AG09319 (cell line): ENCODE measurements at regions not wholly inside any gene's neighbourhood (a gene's known extent, or its start where the extent isn't known, plus 50 kb on each side); places are given as distances from the start of the nearest gene placed in this dataset.

Source experiments
- DNase-seq: peaks from one replicate; pipeline ENCODE4 v3.0.0-alpha.2; 2010; ENCODE audit warnings: low read depth; ENCODE audit errors: extremely low read depth
- TF ChIP-seq, protein P1 (sequence below): IDR thresholded peaks from 2 replicates; pipeline ENCODE4 v1.5.1; 2011; ENCODE audit warnings: low read depth, mild to moderate bottlenecking, inconsistent platforms, low read length, moderate library complexity

- TF ChIP-seq, protein P1, sequence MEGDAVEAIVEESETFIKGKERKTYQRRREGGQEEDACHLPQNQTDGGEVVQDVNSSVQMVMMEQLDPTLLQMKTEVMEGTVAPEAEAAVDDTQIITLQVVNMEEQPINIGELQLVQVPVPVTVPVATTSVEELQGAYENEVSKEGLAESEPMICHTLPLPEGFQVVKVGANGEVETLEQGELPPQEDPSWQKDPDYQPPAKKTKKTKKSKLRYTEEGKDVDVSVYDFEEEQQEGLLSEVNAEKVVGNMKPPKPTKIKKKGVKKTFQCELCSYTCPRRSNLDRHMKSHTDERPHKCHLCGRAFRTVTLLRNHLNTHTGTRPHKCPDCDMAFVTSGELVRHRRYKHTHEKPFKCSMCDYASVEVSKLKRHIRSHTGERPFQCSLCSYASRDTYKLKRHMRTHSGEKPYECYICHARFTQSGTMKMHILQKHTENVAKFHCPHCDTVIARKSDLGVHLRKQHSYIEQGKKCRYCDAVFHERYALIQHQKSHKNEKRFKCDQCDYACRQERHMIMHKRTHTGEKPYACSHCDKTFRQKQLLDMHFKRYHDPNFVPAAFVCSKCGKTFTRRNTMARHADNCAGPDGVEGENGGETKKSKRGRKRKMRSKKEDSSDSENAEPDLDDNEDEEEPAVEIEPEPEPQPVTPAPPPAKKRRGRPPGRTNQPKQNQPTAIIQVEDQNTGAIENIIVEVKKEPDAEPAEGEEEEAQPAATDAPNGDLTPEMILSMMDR, result no peak
- DNase-seq, result peak; percentile 5
Measured at GRCh38 chr13:109605846-109606245, 180.5 kb downstream of the IRS2 start.

DNA sequence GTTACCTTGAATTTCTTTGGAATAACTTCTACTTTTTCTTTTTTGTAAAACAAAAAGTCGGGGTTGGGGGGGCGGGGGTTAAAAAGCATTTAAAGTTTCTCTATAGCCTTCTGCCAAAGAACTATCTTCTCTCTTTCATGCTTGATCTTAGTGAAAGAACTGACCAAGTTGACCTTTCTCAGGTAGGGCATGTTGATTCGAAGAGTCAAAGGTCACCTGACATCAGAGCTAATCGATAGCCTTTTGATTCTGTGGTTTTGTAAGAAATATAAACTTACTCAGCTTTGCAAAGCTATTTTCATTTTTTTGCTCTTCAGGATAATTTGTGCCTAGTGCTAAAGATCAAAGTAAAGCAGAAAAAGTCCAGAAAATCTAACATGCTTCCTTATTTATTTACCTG, 181.5 kb downstream of the IRS2 start:
- TF ChIP-seq, protein P1, result no peak
- no peak for DNase-seq

DNA sequence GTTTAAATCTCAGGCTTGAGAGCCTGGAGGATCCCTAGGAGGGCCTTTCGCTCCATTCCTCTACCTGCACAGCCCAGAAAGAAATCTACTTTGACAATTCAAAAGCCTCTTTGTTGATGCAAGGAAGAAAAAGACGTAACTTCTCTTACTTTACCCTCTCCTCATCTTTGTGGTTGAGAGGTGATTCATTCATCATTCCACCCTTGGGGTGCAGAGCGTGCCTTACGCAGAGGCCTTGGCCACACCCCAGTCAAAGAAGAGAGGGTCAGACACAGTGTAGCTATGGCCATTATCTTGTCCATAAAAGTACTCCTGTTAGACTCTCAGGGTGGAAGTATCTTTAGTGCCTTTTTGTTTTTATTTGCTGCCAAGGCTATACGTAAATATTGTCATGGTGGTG, 184.0 kb downstream of the IRS2 start:
- TF ChIP-seq, protein P1, result no peak
- DNase-seq, result no peak

DNA sequence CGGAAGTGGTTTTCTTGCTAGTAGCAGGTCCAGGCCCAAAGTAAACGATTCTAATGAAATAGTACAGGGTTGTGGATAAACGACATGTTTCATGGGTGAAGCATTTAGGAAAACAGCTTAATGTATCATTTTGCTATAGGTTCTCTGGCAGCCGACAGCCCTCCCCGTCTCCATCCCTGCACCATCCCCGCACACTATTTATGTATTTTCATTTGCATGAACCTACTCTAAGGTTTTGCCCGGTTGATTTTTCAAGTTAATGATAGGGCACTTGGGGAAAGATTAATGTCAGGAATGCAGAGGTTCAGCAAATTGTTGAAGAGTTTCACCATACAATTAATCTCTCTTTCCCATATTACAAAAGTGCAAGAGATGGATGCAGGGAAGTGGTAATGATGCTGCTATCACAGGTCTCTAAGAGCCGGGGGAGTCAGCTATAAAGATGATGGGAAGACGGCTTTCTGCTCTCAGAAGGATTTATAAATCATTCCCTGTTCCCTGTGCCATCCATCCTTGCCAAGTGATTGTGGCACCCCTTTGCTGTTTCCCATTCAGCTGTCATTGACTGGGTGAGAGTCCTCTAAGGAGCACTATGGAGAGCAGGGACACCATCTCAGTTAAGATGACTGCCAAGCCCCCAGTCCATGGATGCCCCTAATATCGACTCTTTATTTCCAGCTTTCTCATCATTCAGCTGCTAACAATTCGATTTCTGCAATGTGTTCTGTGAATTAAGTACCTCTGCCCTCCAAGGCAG, 186.3 kb downstream of the IRS2 start:
- no peak for DNase-seq
- TF ChIP-seq, protein P1, result no peak

- TF ChIP-seq, protein P1, result no peak
- peak; percentile 22 for DNase-seq
Measured at GRCh38 chr13:109595471-109595870, 190.9 kb downstream of the IRS2 start.

DNA sequence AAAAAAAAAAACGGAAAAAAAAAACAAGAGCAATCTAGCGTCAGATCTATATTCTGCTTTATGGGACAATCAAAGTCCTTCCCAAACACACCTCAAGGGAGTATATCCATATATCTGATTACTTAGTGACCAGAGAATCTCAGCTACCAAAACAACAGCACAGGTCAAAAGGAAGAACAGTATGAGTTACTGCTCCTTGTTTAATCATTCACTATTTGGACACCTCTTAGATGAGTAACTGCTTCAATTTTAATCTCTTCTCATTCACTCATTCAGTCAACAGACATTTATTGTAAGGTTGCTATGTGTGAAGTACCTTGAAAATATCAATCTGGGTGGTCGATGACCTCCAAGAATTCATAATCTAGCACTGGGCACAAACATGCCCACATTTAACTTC, 193.2 kb downstream of the IRS2 start:
- TF ChIP-seq, protein P1, result no peak
- DNase-seq, result no peak

GRCh38 chr13:109592770-109593169, 193.6 kb downstream of the IRS2 start:
- DNase-seq, result no peak
- TF ChIP-seq, protein P1, result no peak
